ENCODE measurements at regions not wholly inside any gene's neighbourhood (a gene's known extent, or its start where the extent isn't known, plus 50 kb on each side); places are given as distances from the start of the nearest gene placed in this dataset.
"Not testable (repeated sequence)": the region's sequence is repeated elsewhere in the genome, so short reads cannot be mapped to it uniquely, and the experiment has no call there.

DNA sequence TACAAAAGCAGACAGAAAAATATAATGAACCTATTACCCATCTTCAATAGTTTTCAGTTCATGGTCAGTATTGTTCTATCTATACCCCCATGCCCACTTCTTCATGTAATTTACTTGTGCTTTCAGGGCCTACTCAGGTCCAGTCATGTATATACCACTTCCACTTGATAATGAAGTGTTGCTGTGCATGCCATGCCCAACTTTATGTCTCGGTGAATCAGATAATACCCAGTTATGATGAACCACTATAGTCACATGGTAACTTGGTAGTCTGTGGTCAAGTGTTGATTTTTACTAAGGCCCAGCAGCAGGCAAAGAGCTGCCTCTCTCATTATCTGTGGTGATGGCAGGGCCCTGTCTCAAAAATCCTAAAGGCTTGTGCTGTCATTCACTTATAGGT is 70.7 kb upstream of the IL33 start:
- intact Hi-C loops (cut with micrococcal nuclease; ENCODE audit: unreplicated experiment) = no loop called here
- Histone ChIP-seq H3K4me1 (replicated peaks; ENCODE audit: insufficient read depth) (no peaks in the 10 kb centered on the region), H3F3A (ENCODE audit: insufficient read depth, low read depth) (no peaks in the 10 kb centered on the region), H3K4me3 (no peak overlapping the region), H2AFZ (no peak overlapping the region), H3K79me2 (ENCODE audit: low read depth) (no peaks in the 10 kb centered on the region), H3K4me2 (no peak overlapping the region), H3K36me3 (ENCODE audit: low read depth) (no peaks in the 10 kb centered on the region), H3K27me3 (ENCODE audit: insufficient read depth, low read depth) (no peaks in the 10 kb centered on the region), H3K9me2 (ENCODE audit: insufficient read depth) (no peaks in the 10 kb centered on the region), H3K9me3 (ENCODE audit: insufficient read depth, low read depth) (no peaks in the 10 kb centered on the region), H4K20me1 (ENCODE audit: insufficient read depth) (no peaks in the 10 kb centered on the region), H3K27ac (no peak overlapping the region)
- no peak for DNase-seq
- no TSS peak for BruUV-seq (replicated peaks)
- CTCF ChIA-PET = no interaction called here
- TF ChIP-seq, protein P1, sequence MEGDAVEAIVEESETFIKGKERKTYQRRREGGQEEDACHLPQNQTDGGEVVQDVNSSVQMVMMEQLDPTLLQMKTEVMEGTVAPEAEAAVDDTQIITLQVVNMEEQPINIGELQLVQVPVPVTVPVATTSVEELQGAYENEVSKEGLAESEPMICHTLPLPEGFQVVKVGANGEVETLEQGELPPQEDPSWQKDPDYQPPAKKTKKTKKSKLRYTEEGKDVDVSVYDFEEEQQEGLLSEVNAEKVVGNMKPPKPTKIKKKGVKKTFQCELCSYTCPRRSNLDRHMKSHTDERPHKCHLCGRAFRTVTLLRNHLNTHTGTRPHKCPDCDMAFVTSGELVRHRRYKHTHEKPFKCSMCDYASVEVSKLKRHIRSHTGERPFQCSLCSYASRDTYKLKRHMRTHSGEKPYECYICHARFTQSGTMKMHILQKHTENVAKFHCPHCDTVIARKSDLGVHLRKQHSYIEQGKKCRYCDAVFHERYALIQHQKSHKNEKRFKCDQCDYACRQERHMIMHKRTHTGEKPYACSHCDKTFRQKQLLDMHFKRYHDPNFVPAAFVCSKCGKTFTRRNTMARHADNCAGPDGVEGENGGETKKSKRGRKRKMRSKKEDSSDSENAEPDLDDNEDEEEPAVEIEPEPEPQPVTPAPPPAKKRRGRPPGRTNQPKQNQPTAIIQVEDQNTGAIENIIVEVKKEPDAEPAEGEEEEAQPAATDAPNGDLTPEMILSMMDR (conservative IDR thresholded peaks at IDR 0.05) = no peak
- no peak for TF ChIP-seq EZH2 (IDR thresholded peaks at IDR 0.05; ENCODE audit: low read depth)
- POLR2A ChIA-PET (ENCODE audit: unreplicated experiment) = no interaction called here

DNA sequence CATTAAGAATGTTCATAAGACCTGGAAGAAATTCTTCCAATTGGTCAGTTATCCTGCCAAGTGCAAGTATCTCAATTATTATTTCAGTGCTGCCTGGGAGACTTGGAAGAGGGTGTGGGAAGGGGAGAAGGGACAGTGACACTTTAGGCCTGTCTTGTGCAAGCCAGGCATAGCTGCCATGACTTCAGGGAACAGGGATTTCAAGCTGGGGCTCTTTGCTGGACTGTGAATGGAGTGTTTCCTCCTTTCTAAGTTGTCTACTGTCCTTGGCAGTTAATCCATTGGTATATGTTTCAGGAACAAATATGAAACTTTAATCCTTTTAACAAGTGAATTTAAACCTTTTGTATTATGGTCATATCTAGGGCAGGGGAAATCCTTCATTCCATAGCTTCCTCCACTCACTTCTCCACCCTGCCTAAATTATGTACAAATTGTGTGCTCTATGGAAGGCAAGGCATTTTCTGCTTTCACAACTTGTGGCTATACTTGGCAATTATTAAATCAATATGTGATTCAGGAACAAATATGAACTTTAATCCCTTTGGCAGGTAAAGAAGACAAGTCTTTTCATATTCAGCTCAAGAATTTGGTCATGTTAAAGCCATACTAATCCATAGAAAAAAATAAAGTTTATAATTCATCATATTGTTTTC is 72.7 kb upstream of the IL33 start:
- TF ChIP-seq, protein P1 (conservative IDR thresholded peaks at IDR 0.05) = no peak
- no peak for TF ChIP-seq EZH2 (IDR thresholded peaks at IDR 0.05; ENCODE audit: low read depth)
- Histone ChIP-seq H3K4me3 (no peak overlapping the region), H3K4me1 (replicated peaks; ENCODE audit: insufficient read depth) (no peaks in the 10 kb centered on the region), H4K20me1 (ENCODE audit: insufficient read depth) (no peaks in the 10 kb centered on the region), H3K9me2 (ENCODE audit: insufficient read depth) (no peaks in the 10 kb centered on the region), H3F3A (ENCODE audit: insufficient read depth, low read depth) (no peaks in the 10 kb centered on the region), H3K27me3 (ENCODE audit: insufficient read depth, low read depth) (no peaks in the 10 kb centered on the region), H3K36me3 (ENCODE audit: low read depth) (no peaks in the 10 kb centered on the region), H3K27ac (no peak overlapping the region), H2AFZ (no peak overlapping the region), H3K4me2 (no peak overlapping the region), H3K79me2 (ENCODE audit: low read depth) (no peaks in the 10 kb centered on the region), H3K9me3 (ENCODE audit: insufficient read depth, low read depth) (no peaks in the 10 kb centered on the region)
- CTCF ChIA-PET = no interaction called here
- intact Hi-C loops (cut with micrococcal nuclease; ENCODE audit: unreplicated experiment) = no loop called here
- BruUV-seq (replicated peaks) = no TSS peak
- DNase-seq = no peak
- POLR2A ChIA-PET (ENCODE audit: unreplicated experiment) = no interaction called here

DNA sequence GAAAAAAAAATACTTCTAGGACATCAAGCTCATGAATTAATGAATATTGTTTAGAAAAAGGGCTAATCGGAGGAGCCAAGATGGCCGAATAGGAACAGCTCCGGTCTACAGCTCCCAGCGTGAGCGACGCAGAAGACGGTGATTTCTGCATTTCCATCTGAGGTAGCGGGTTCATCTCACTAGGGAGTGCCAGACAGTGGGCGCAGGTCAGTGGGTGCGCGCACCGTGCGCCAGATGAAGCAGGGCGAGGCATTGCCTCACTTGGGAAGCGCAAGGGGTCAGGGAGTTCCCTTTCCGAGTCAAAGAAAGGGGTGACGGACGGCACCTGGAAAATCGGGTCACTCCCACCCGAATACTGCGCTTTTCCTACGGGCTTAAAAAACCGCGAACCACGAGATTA is 79.8 kb upstream of the IL33 start:
- H3K36me3 ChIP-seq (ENCODE audit: low read depth); intact Hi-C loops (cut with micrococcal nuclease; ENCODE audit: unreplicated experiment); H3K4me3 ChIP-seq; H2AFZ ChIP-seq; BruUV-seq (replicated peaks); DNase-seq; H3F3A ChIP-seq (ENCODE audit: insufficient read depth, low read depth); H4K20me1 ChIP-seq (ENCODE audit: insufficient read depth); CTCF ChIA-PET; H3K27ac ChIP-seq; H3K9me3 ChIP-seq (ENCODE audit: insufficient read depth, low read depth); H3K4me2 ChIP-seq; H3K79me2 ChIP-seq (ENCODE audit: low read depth); POLR2A ChIA-PET (ENCODE audit: unreplicated experiment); H3K27me3 ChIP-seq (ENCODE audit: insufficient read depth, low read depth); H3K9me2 ChIP-seq (ENCODE audit: insufficient read depth): not testable (repeated sequence)
- peaks cover 15% of the 10 kb centered on the region for H3K4me1 ChIP-seq (replicated peaks; ENCODE audit: insufficient read depth)

DNA sequence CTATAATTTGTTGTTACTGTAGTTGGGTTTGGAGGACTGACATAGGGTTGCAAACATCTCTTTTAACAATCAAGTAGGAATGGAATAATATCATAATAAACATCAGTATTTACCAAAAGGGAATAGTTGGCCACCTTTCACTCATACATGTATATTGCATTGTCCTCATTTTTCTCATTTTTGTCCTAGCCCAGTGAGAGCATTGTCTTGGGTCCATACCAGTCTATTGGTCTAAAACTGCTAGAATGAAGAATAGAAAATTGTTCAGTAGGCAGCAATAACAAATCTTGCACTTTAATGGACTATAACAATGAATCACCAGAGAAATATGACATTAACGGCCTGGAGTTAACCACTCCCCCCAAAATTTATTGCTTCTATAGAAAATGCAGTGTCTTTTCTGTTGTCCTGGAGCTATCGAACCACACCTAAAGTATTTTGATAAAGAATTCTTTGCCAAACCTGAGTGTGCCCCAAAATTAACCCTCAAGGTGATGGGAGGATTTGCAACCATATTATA is 80.9 kb upstream of the IL33 start:
- H3K9me2 ChIP-seq (ENCODE audit: insufficient read depth) = no peaks in the 10 kb centered on the region
- H3F3A ChIP-seq (ENCODE audit: insufficient read depth, low read depth) = 0 out of 2 replicates have a peak, but pooled peaks cover 3% of the 10 kb centered on the region
- H3K27ac ChIP-seq = no peak overlapping the region
- H4K20me1 ChIP-seq (ENCODE audit: insufficient read depth) = no peaks in the 10 kb centered on the region
- intact Hi-C loops (cut with micrococcal nuclease; ENCODE audit: unreplicated experiment) = no loop called here
- no peak overlapping the region for H2AFZ ChIP-seq
- H3K4me1 ChIP-seq (replicated peaks; ENCODE audit: insufficient read depth) = peaks cover 15% of the 10 kb centered on the region
- TF ChIP-seq, protein P1 (conservative IDR thresholded peaks at IDR 0.05) = no peak
- no peak for TF ChIP-seq EZH2 (IDR thresholded peaks at IDR 0.05; ENCODE audit: low read depth)
- POLR2A ChIA-PET (ENCODE audit: unreplicated experiment) = no interaction called here
- no peaks in the 10 kb centered on the region for H3K9me3 ChIP-seq (ENCODE audit: insufficient read depth, low read depth)
- H3K36me3 ChIP-seq (ENCODE audit: low read depth) = no peaks in the 10 kb centered on the region
- CTCF ChIA-PET = interaction anchor here (0.6 kb wide), 1 partner anchor 1971 kb away, joined by 3 read pairs; no protein-coding TSS in a partner anchor
- no peaks in the 10 kb centered on the region for H3K27me3 ChIP-seq (ENCODE audit: insufficient read depth, low read depth)
- no peak overlapping the region for H3K4me2 ChIP-seq
- DNase-seq = no peak
- H3K4me3 ChIP-seq = no peak overlapping the region
- BruUV-seq (replicated peaks) = no TSS peak
- H3K79me2 ChIP-seq (ENCODE audit: low read depth) = no peaks in the 10 kb centered on the region
